Neural cell (in vitro differentiated cells): ENCODE measurements at regions not wholly inside any gene's neighbourhood (a gene's known extent, or its start where the extent isn't known, plus 50 kb on each side); places are given as distances from the start of the nearest gene placed in this dataset.

ENCODE experiments used
- H2AFZ ChIP-seq: fragments of 200-600, 300-800 bp; sonication (generic), shearing (Covaris generic); 2 replicates; pipeline ENCODE4 v1.6.0; 2014; ENCODE audit warnings: low read depth, mild to moderate bottlenecking, antibody characterized with exemption, low read length, moderate library complexity
- H3F3A ChIP-seq: fragments of 200-600 bp; shearing (Covaris generic); 2 replicates; pipeline ENCODE4 v1.6.1; 2016; ENCODE audit warnings: mild to moderate bottlenecking, moderate library complexity, mixed read lengths, antibody characterized with exemption, low read length; ENCODE audit not compliant: insufficient read depth, poor library complexity, severe bottlenecking
- H3K27ac ChIP-seq: fragments of 200-600, 300-800 bp; sonication (generic), shearing (Covaris generic); 2 replicates; pipeline ENCODE4 v1.5.1; 2014; ENCODE audit warnings: mild to moderate bottlenecking, low read length, moderate library complexity
- H3K27me3 ChIP-seq: fragments of 300-800, 200-600 bp; sonication (generic), shearing (Covaris generic); 2 replicates; pipeline ENCODE4 v1.6.0; 2014; ENCODE audit warnings: mild to moderate bottlenecking, low read depth, low read length, moderate library complexity; ENCODE audit not compliant: insufficient read depth
- H3K36me3 ChIP-seq: fragments of 300-800, 200-600 bp; sonication (generic), shearing (Covaris generic); 2 replicates; pipeline ENCODE4 v1.5.1; 2014; ENCODE audit warnings: mild to moderate bottlenecking, antibody characterized with exemption, low read length, moderate library complexity; ENCODE audit not compliant: insufficient read depth
- H3K4me2 ChIP-seq: fragments of 300-800, 200-600 bp; sonication (generic), shearing (Covaris generic); 2 replicates; pipeline ENCODE4 v1.6.0; 2014; ENCODE audit warnings: mild to moderate bottlenecking, low read length
- H3K4me3 ChIP-seq: fragments of 300-800, 200-600 bp; sonication (generic), shearing (Covaris generic); 2 replicates; pipeline ENCODE4 v1.5.1; 2014; ENCODE audit warnings: mild to moderate bottlenecking, low read length, moderate library complexity
- H3K79me2 ChIP-seq: fragments of 200-600 bp; shearing (Covaris generic); replicated peaks from 2 replicates; pipeline ENCODE4 v1.6.0; 2014; ENCODE audit warnings: mild to moderate bottlenecking, low read length, moderate library complexity; ENCODE audit not compliant: insufficient read depth
- H3K9ac ChIP-seq: fragments of 300-800, 200-600 bp; sonication (generic), shearing (Covaris generic); 2 replicates; pipeline ENCODE4 v1.6.1; 2016; ENCODE audit warnings: mild to moderate bottlenecking, low read length, mixed read lengths
- H3K9me2 ChIP-seq: fragments of 200-600 bp; shearing (Covaris generic); 2 replicates; pipeline ENCODE4 v1.6.1; 2016; ENCODE audit warnings: mild to moderate bottlenecking, low read length, mixed read lengths; ENCODE audit not compliant: insufficient read depth
- H3K9me3 ChIP-seq: fragments of 200-600, 300-800 bp; sonication (generic), shearing (Covaris generic); 2 replicates; pipeline ENCODE4 v1.6.1; 2016; ENCODE audit warnings: mild to moderate bottlenecking, mixed run types, low read length, moderate library complexity, mixed read lengths
- H4K20me1 ChIP-seq: fragments of 200-600 bp; shearing (Covaris generic); 2 replicates; pipeline ENCODE4 v1.6.1; 2016; ENCODE audit warnings: mild to moderate bottlenecking, mixed run types; ENCODE audit not compliant: insufficient read depth
- CTCF ChIP-seq: fragments of 450-650 bp; IDR thresholded peaks from 2 replicates; pipeline ENCODE4 v1.5.1; 2014; ENCODE audit warnings: antibody characterized with exemption, mild to moderate bottlenecking, moderate library complexity; ENCODE audit not compliant: poor library complexity, severe bottlenecking
- EP300 ChIP-seq: fragments of 450-650 bp; conservative IDR thresholded peaks from 2 replicates; pipeline ENCODE4 v1.6.1; 2014; ENCODE audit warnings: antibody characterized with exemption, mild to moderate bottlenecking, moderate library complexity; ENCODE audit not compliant: poor library complexity, severe bottlenecking
- EZH2 ChIP-seq: fragments of 200-600, 300-800 bp; shearing (Covaris generic), sonication (generic); IDR thresholded peaks from 2 replicates; pipeline ENCODE4 v1.6.1; 2014; ENCODE audit warnings: antibody characterized with exemption, low read length, borderline replicate concordance, mild to moderate bottlenecking; ENCODE audit not compliant: insufficient read depth, poor library complexity, severe bottlenecking
- MXI1 ChIP-seq: fragments of 450-650 bp; conservative IDR thresholded peaks from 2 replicates; pipeline ENCODE4 v1.6.1; 2014; ENCODE audit warnings: antibody characterized with exemption, mild to moderate bottlenecking; ENCODE audit not compliant: poor library complexity, severe bottlenecking
- POLR2AphosphoS5 ChIP-seq: IDR thresholded peaks from 2 replicates; pipeline ENCODE4 v1.6.1; 2012
- RAD21 ChIP-seq: fragments of 450-650 bp; conservative IDR thresholded peaks from 2 replicates; pipeline ENCODE4 v1.6.1; 2014; ENCODE audit warnings: antibody characterized with exemption, mild to moderate bottlenecking, moderate library complexity
- SMC3 ChIP-seq: fragments of 450-650 bp; conservative IDR thresholded peaks from 2 replicates; pipeline ENCODE4 v1.6.1; 2014; ENCODE audit warnings: antibody characterized with exemption, mild to moderate bottlenecking, moderate library complexity; ENCODE audit not compliant: poor library complexity
- TAF1 ChIP-seq: IDR thresholded peaks from 2 replicates; pipeline ENCODE4 v1.6.1; 2012; ENCODE audit warnings: low read depth
- TF ChIP-seq, protein P1 (sequence below): IDR thresholded peaks from 2 replicates; pipeline ENCODE4 v1.6.1; 2012; ENCODE audit warnings: borderline replicate concordance

GRCh38 chr1:242828199-242828598, 303.7 kb upstream of the PLD5 start:
- no peaks in the 10 kb centered on the region for H3F3A ChIP-seq
- no peaks in the 10 kb centered on the region for H3K79me2 ChIP-seq
- no peak overlapping the region for H3K4me2 ChIP-seq
- H3K36me3 ChIP-seq = no peaks in the 10 kb centered on the region
- H4K20me1 ChIP-seq = no peaks in the 10 kb centered on the region
- no peak overlapping the region for H3K27ac ChIP-seq
- no peaks in the 10 kb centered on the region for H3K9me3 ChIP-seq
- H3K4me3 ChIP-seq = no peak overlapping the region
- no peak for TF ChIP-seq POLR2AphosphoS5
- TF ChIP-seq, protein P1, sequence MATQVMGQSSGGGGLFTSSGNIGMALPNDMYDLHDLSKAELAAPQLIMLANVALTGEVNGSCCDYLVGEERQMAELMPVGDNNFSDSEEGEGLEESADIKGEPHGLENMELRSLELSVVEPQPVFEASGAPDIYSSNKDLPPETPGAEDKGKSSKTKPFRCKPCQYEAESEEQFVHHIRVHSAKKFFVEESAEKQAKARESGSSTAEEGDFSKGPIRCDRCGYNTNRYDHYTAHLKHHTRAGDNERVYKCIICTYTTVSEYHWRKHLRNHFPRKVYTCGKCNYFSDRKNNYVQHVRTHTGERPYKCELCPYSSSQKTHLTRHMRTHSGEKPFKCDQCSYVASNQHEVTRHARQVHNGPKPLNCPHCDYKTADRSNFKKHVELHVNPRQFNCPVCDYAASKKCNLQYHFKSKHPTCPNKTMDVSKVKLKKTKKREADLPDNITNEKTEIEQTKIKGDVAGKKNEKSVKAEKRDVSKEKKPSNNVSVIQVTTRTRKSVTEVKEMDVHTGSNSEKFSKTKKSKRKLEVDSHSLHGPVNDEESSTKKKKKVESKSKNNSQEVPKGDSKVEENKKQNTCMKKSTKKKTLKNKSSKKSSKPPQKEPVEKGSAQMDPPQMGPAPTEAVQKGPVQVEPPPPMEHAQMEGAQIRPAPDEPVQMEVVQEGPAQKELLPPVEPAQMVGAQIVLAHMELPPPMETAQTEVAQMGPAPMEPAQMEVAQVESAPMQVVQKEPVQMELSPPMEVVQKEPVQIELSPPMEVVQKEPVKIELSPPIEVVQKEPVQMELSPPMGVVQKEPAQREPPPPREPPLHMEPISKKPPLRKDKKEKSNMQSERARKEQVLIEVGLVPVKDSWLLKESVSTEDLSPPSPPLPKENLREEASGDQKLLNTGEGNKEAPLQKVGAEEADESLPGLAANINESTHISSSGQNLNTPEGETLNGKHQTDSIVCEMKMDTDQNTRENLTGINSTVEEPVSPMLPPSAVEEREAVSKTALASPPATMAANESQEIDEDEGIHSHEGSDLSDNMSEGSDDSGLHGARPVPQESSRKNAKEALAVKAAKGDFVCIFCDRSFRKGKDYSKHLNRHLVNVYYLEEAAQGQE = no peak
- TF ChIP-seq CTCF = no peak
- no peak for TF ChIP-seq EP300
- no peak for TF ChIP-seq EZH2
- TF ChIP-seq TAF1 = no peak
- no peak for TF ChIP-seq MXI1
- TF ChIP-seq SMC3 = no peak
- no peak for TF ChIP-seq RAD21
- H2AFZ ChIP-seq = no peak overlapping the region
- no peaks in the 10 kb centered on the region for H3K27me3 ChIP-seq
- no peaks in the 10 kb centered on the region for H3K9me2 ChIP-seq
- H3K9ac ChIP-seq = no peak overlapping the region

DNA sequence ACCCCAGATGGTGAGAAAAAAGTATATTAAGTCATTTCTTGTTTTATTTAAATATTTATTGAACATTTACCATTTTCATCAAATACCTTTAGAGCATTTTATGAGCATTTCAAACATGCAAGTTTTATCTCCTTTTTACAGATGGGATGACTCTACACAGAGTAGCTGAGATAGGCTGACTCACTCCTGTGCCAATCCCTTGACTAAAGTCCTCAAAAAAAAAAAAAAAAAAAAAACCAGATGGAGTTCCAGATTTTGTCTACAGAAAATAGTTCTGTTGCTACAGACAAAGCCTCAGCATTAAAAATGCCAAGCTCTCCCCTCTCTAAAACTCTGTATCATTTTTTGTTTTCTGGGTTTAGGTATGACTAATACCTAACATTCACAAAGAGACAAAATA, 303.0 kb upstream of the PLD5 start:
- Histone ChIP-seq H3K79me2 (no peaks in the 10 kb centered on the region), H3K9ac (no peak overlapping the region), H3F3A (no peaks in the 10 kb centered on the region), H3K4me2 (no peak overlapping the region), H3K4me3 (no peak overlapping the region), H3K27me3 (no peaks in the 10 kb centered on the region), H3K9me2 (no peaks in the 10 kb centered on the region), H3K9me3 (no peaks in the 10 kb centered on the region), H2AFZ (no peak overlapping the region), H4K20me1 (no peaks in the 10 kb centered on the region), H3K27ac (no peak overlapping the region), H3K36me3 (no peaks in the 10 kb centered on the region)
- TF ChIP-seq SMC3 = no peak
- TF ChIP-seq TAF1 = no peak
- no peak for TF ChIP-seq EZH2
- TF ChIP-seq MXI1 = no peak
- TF ChIP-seq, protein P1 = no peak
- TF ChIP-seq POLR2AphosphoS5 = no peak
- TF ChIP-seq RAD21 = no peak
- TF ChIP-seq EP300 = no peak
- TF ChIP-seq CTCF = no peak
